Neural cell (in vitro differentiated cells): ENCODE measurements at regions not wholly inside any gene's neighbourhood (a gene's known extent, or its start where the extent isn't known, plus 50 kb on each side); places are given as distances from the start of the nearest gene placed in this dataset.

Experiments used
- EZH2 ChIP-seq: fragments of 200-600, 300-800 bp; shearing (Covaris generic), sonication (generic); IDR thresholded peaks from 2 replicates; pipeline ENCODE4 v1.6.1; 2014; ENCODE audit warnings: antibody characterized with exemption, low read length, borderline replicate concordance, mild to moderate bottlenecking; ENCODE audit not compliant: insufficient read depth, poor library complexity, severe bottlenecking
- POLR2AphosphoS5 ChIP-seq: IDR thresholded peaks from 2 replicates; pipeline ENCODE4 v1.6.1; 2012
- SMC3 ChIP-seq: fragments of 450-650 bp; conservative IDR thresholded peaks from 2 replicates; pipeline ENCODE4 v1.6.1; 2014; ENCODE audit warnings: antibody characterized with exemption, mild to moderate bottlenecking, moderate library complexity; ENCODE audit not compliant: poor library complexity

DNA sequence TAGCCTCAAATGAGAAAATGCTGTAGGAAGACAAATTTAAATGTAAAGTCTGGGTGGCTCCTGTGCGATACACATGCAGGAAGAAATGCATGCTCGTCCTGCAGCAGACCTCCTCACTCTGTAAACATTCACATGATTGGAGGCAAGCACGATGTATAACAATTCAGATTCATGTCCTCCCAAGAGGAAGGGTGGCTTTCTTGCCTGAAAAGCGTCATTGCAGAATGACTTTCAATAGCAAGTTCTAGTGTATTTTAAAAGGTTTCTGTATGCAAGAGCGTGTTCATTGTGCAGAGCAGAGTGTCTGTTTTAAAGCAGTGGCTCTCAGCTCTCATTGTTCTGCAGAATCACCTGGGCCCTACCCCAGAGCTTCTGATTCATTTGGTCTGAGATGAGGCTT lies 170.3 kb upstream of the CELF2 start:
- no peak for TF ChIP-seq EZH2
- no peak for TF ChIP-seq POLR2AphosphoS5
- no peak for TF ChIP-seq SMC3
